CD1c-positive myeloid dendritic cell (primary cell): ENCODE measurements at regions not wholly inside any gene's neighbourhood (a gene's known extent, or its start where the extent isn't known, plus 50 kb on each side); places are given as distances from the start of the nearest gene placed in this dataset.
"Not testable (repeated sequence)": the region's sequence is repeated elsewhere in the genome, so short reads cannot be mapped to it uniquely, and the experiment has no call there.

Experiments
- DNase-seq: peaks from one replicate; pipeline ENCODE4 v3.0.0-alpha.2; 2016; ENCODE audit errors: extremely low spot score

DNA sequence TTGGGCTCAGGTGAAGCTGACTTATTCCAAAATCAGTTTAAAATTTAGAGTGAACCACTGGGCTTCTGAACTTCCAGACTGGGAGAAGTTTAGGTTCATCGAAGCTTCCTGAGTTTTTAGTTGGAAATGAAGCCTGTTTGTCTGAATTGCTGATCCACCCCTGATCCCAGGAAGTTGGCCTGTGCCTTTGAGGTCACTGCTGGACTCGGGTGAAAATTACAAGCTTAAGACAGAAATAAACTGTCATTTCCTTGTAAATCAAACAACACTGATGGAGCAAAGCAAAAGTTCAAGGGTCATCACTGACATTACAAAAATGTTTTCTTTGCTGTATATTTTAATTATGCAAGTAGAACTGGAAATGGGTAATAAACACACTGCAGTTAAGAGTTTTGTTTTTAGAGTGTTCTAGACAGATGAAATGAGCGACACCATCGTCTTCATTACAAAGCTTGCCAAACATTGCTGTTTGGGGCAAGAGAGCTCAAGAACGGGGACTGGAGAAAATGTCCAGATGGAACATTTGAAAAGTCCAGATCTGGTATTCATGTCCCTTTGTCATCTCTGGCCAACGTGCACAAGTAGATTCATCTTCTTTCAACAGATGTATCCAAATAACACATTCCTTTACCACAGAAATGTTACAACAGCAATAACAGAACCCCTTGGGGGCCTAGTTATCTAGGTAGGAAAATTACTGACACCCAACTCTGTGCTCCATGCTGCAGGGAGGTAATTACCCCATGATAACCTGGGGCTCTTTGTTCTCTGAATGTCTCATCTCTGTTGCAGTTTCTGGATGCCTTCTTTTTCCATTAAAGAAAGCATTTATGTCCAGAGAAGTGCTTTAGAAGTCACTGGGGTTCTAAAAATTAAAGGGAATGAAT is 142.4 kb upstream of the ERCC6L2 start:
- DNase-seq: no peak

DNA sequence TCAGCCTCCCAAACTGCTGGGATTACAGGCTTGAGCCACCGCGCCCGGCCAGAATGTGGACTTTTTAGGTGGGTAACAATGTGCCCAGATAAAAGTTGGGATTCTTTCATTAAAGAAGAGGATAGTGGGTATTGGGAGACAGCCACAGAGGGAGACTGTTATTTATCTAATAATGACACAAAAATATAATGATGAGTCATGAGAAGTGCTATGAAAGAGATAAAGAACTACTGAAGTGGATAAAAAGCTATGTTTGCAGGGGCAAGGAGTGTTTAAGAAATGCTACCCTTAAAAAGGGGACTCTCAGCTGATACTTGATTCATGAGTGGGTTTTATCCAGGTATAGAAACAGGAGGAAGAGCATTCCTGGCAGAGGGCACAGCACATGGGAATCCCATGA is 143.6 kb upstream of the ERCC6L2 start:
- no peak for DNase-seq

GRCh38 chr9:95729669-95730368 is 145.7 kb upstream of the ERCC6L2 start:
- DNase-seq: no peak

GRCh38 chr9:95729046-95729445 is 146.4 kb upstream of the ERCC6L2 start:
- DNase-seq: no peak

GRCh38 chr9:95727947-95728520 is 147.5 kb upstream of the ERCC6L2 start:
- DNase-seq: no peak

DNA sequence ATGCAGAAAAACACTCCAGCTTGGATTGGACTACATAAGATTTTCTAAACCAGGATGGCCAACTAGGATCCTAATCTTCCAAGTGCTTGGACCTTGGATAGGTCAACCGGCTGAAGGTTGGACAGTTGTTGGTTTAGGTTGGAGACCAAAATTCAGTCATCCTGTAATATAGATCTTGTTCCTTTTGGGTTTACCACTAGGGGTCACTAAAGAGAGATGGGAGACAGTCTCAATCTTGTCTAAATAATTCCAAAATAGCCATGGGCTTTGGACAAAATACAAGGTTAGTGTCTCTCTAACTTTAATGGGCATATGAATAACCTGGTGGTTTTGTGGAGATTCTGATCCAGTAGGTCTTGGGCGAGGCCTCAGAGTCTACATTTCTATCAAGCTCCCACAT is 148.7 kb upstream of the ERCC6L2 start:
- DNase-seq: peak; percentile 41

GRCh38 chr9:95725045-95725444 is 150.4 kb upstream of the ERCC6L2 start:
- no peak for DNase-seq

GRCh38 chr9:95724253-95724991 is 151.1 kb upstream of the ERCC6L2 start:
- DNase-seq: peak; percentile 49

GRCh38 chr9:95722141-95722540 is 153.3 kb upstream of the ERCC6L2 start:
- DNase-seq: no peak

DNA sequence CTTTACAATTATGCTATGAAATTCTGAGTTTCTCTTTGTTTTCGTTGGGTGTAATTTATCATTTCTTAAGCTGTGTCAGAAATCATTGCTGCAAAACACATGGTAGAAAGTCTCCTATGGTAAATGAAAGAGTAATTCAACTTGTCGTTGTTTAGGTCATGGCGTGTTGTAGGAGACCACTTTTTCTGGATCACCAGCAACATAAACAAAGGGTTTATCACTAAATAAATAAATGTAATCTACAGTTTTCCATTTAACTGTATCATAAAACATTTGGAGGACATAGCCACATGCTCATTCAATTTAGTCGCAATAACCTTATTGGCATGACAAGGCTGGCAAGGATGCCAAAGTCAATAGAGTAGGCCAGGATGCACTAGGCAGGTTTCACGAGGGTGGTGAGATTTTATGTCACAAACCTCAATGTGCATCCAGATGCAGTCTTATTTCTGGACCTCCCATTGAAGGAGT is 154.4 kb upstream of the ERCC6L2 start:
- DNase-seq: no peak

DNA sequence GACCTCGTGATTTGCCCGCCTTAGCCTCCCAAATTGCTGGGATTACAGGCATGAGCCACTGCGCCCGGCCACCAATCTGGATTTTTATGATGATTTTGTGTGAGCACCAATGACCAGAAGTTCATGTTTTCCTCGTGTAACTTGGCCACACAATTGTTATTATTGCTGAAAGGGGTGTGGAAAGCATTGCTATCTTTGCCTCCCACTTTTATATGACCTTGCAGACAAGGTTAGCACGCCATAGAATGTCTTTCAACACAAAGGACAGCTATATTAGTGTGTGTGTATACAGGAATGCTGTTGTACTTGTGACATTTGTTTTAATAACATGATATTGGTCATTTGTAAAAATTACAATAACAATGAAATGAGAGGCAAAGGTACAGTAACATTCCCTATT is 155.0 kb upstream of the ERCC6L2 start:
- DNase-seq: no peak

- DNase-seq: no peak
Observed at GRCh38 chr9:95719354-95719753, 156.1 kb upstream of the ERCC6L2 start.

DNA sequence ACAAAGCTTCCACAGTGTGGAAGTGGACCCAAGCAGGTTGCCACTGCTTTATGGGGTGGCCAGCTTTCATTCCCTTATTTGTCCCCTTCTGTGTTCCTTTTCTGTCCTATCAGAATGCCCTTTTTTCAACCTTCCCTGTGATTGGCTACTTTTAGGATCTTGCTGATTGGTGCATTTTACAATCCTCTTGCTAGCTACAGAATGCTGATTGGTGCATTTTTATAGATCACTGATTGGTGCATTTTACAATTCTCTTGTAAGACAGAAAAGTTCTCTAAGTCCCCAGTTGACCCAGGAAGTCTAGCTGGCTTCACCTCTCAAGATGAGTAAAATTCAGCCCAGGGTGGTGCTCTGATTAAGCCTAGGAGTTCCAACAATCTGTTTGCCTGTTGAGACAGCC is 157.2 kb upstream of the ERCC6L2 start:
- DNase-seq: no peak

- no peak for DNase-seq
Observed at GRCh38 chr9:95715868-95716435, 159.5 kb upstream of the ERCC6L2 start.

DNA sequence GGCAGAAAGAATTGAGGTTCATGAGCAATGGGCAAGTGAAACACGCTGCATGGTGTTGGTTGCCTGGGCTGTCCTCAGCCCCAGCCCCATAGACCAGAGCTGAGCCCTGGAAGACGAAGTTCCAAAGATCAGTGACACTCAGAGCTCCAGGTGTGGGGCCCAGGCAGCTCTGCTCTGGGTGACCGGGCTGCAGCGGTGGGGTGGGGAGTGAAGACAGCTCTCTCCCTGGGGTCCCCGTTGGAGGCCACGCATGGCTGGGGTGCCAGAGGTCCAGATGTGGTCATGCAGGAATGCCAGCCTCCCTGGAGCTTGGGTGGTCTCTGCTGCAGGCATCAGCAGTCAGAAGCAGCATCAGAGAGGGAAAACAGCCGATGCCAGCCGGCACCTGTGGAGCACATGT is 165.0 kb upstream of the ERCC6L2 start:
- no peak for DNase-seq

GRCh38 chr9:95696701-95697100 is 178.8 kb upstream of the ERCC6L2 start:
- DNase-seq: no peak

- no peak for DNase-seq
Observed at GRCh38 chr9:95691435-95691834, 174.7 kb upstream of the PTCH1 start.

- DNase-seq: no peak
Observed at GRCh38 chr9:95689669-95690068, 172.9 kb upstream of the PTCH1 start.

DNA sequence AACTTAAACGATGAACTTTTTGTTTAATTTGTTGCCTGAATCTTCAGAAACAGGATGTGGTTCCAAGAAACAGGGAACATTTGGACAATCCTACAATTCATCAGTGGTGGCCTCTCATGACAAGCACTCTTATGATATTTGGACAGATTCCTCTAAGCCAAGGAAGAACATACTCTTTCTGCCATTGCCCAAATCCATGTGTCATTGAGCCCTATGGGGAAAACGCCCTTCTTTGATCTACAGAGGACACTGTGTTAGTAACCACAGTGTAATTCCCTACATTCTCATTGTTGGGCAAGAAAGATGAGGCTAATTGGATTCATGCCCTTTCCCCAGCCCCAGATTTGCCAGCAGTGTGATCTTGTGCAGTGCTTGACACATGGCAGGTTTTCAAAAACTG is 167.7 kb upstream of the PTCH1 start:
- no peak for DNase-seq

GRCh38 chr9:95680306-95680705 is 163.5 kb upstream of the PTCH1 start:
- DNase-seq: not testable (repeated sequence)

- DNase-seq: no peak
Observed at GRCh38 chr9:95679874-95680273, 163.1 kb upstream of the PTCH1 start.

- no peak for DNase-seq
Observed at GRCh38 chr9:95678759-95679158, 162.0 kb upstream of the PTCH1 start.
